Cerebellar nuclear complex (tissue), 1 donor: ENCODE measurements at regions not wholly inside any gene's neighbourhood (a gene's known extent, or its start where the extent isn't known, plus 50 kb on each side); places are given as distances from the start of the nearest gene placed in this dataset.
"Not testable (repeated sequence)": the region's sequence is repeated elsewhere in the genome, so short reads cannot be mapped to it uniquely, and the experiment has no call there.

ENCODE experiments used
- DNase-seq, 2 experiments: peaks; one replicate each; lab custom pipeline; 2025; lab: John Stamatoyannopoulos, UW

GRCh38 chr14:88929656-88930436 is 105.4 kb downstream of the TTC8 start:
- DNase-seq = no peak

GRCh38 chr14:88931321-88932110 is 107.1 kb downstream of the TTC8 start:
- DNase-seq = peak in 1 of 2 experiments; percentile 37

GRCh38 chr14:88933191-88933590 is 108.7 kb downstream of the TTC8 start:
- DNase-seq = no peak

- DNase-seq = no peak
These were observed 109.9 kb downstream of the TTC8 start for GRCh38 chr14:88934351-88934806.

GRCh38 chr14:88935083-88935482 is 110.6 kb downstream of the TTC8 start:
- no peak for DNase-seq

- DNase-seq = no peak
These were observed 113.3 kb downstream of the TTC8 start for GRCh38 chr14:88937706-88938105.

- no peak for DNase-seq
These were observed 116.2 kb downstream of the TTC8 start for GRCh38 chr14:88940671-88941070.

- no peak for DNase-seq
These were observed 117.0 kb downstream of the TTC8 start for GRCh38 chr14:88941414-88941813.

- DNase-seq = no peak
These were observed 123.5 kb downstream of the TTC8 start for GRCh38 chr14:88947646-88948598.

GRCh38 chr14:88950069-88950468 is 125.6 kb downstream of the TTC8 start:
- no peak for DNase-seq

GRCh38 chr14:88951370-88951769 is 126.9 kb downstream of the TTC8 start:
- no peak for DNase-seq

GRCh38 chr14:88952901-88953300 is 128.4 kb downstream of the TTC8 start:
- no peak for DNase-seq

- DNase-seq = peak; percentile 90 to 97
These were observed 131.0 kb downstream of the TTC8 start for GRCh38 chr14:88955455-88955854.

GRCh38 chr14:88960496-88960895 is 136.0 kb downstream of the TTC8 start:
- no peak for DNase-seq

GRCh38 chr14:88961214-88961613 is 136.8 kb downstream of the TTC8 start:
- DNase-seq = peak in 1 of 2 experiments; percentile 10

GRCh38 chr14:88962356-88962755 is 137.9 kb downstream of the TTC8 start:
- no peak for DNase-seq

- DNase-seq = no peak
These were observed 142.8 kb downstream of the TTC8 start for GRCh38 chr14:88967299-88967698.

GRCh38 chr14:88975043-88975830 is 150.8 kb downstream of the TTC8 start:
- DNase-seq = peak; percentile 26 to 85

GRCh38 chr14:88975926-88976325 is 151.5 kb downstream of the TTC8 start:
- no peak for DNase-seq

- not testable (repeated sequence) for DNase-seq
These were observed 156.5 kb downstream of the TTC8 start for GRCh38 chr14:88980907-88981306.

GRCh38 chr14:88981948-88982347 is 157.5 kb downstream of the TTC8 start:
- no peak for DNase-seq
